ENCODE measurements at regions not wholly inside any gene's neighbourhood (a gene's known extent, or its start where the extent isn't known, plus 50 kb on each side); places are given as distances from the start of the nearest gene placed in this dataset.

- ChIA-PET CTCF (no interaction called here), POLR2A (ENCODE audit: low non-redundant PET) (no interaction called here)
- DNase-seq (ENCODE audit: low spot score), result no peak
- H3K4me3 ChIP-seq (ENCODE audit: low read depth, low read length, poor library complexity, severe bottlenecking), result no peak overlapping the region
- H3K27ac ChIP-seq (ENCODE audit: low read depth, low read length, poor library complexity, severe bottlenecking), result no peak overlapping the region
- H3K4me1 ChIP-seq (ENCODE audit: insufficient read depth, low read length, poor library complexity, severe bottlenecking), result no peaks in the 10 kb centered on the region
- BruUV-seq (replicated peaks), result no TSS peak
- no peaks in the 10 kb centered on the region for H3K36me3 ChIP-seq (ENCODE audit: insufficient read depth, low read length, poor library complexity, severe bottlenecking)
- TF ChIP-seq EZH2 (IDR thresholded peaks at IDR 0.05; ENCODE audit: borderline replicate concordance, low read depth, low read length, poor library complexity, severe bottlenecking) (no peak), CTCF (conservative IDR thresholded peaks at IDR 0.05; ENCODE audit: low read depth, low read length) (no peak)
- H3K9me3 ChIP-seq (ENCODE audit: low read depth, low read length, poor library complexity, severe bottlenecking), result no peaks in the 10 kb centered on the region
- intact Hi-C loops (cut with micrococcal nuclease; ENCODE audit: unreplicated experiment), result no loop called here
- H3K27me3 ChIP-seq (replicated peaks; ENCODE audit: insufficient read depth, low read depth, low read length, poor library complexity), result no peaks in the 10 kb centered on the region
Observed at GRCh38 chr2:107128381-107128780, 242.4 kb upstream of the ST6GAL2 start.

GRCh38 chr2:107132070-107132469 lies 246.1 kb upstream of the ST6GAL2 start:
- intact Hi-C loops (cut with micrococcal nuclease; ENCODE audit: unreplicated experiment), result no loop called here
- Histone ChIP-seq H3K36me3 (ENCODE audit: insufficient read depth, low read length, poor library complexity, severe bottlenecking) (no peaks in the 10 kb centered on the region), H3K4me1 (ENCODE audit: insufficient read depth, low read length, poor library complexity, severe bottlenecking) (no peaks in the 10 kb centered on the region), H3K4me3 (ENCODE audit: low read depth, low read length, poor library complexity, severe bottlenecking) (no peak overlapping the region), H3K9me3 (ENCODE audit: low read depth, low read length, poor library complexity, severe bottlenecking) (no peaks in the 10 kb centered on the region), H3K27me3 (replicated peaks; ENCODE audit: insufficient read depth, low read depth, low read length, poor library complexity) (no peaks in the 10 kb centered on the region), H3K27ac (ENCODE audit: low read depth, low read length, poor library complexity, severe bottlenecking) (no peak overlapping the region)
- BruUV-seq (replicated peaks), result no TSS peak
- no peak for DNase-seq (ENCODE audit: low spot score)
- ChIA-PET CTCF (no interaction called here), POLR2A (ENCODE audit: low non-redundant PET) (no interaction called here)
- TF ChIP-seq CTCF (conservative IDR thresholded peaks at IDR 0.05; ENCODE audit: low read depth, low read length) (no peak), EZH2 (IDR thresholded peaks at IDR 0.05; ENCODE audit: borderline replicate concordance, low read depth, low read length, poor library complexity, severe bottlenecking) (no peak)

GRCh38 chr2:107132746-107133145 lies 246.8 kb upstream of the ST6GAL2 start:
- Histone ChIP-seq H3K27me3 (replicated peaks; ENCODE audit: insufficient read depth, low read depth, low read length, poor library complexity) (no peaks in the 10 kb centered on the region), H3K36me3 (ENCODE audit: insufficient read depth, low read length, poor library complexity, severe bottlenecking) (no peaks in the 10 kb centered on the region), H3K9me3 (ENCODE audit: low read depth, low read length, poor library complexity, severe bottlenecking) (peaks cover 5% of the 10 kb centered on the region), H3K4me3 (ENCODE audit: low read depth, low read length, poor library complexity, severe bottlenecking) (no peak overlapping the region), H3K27ac (ENCODE audit: low read depth, low read length, poor library complexity, severe bottlenecking) (no peak overlapping the region), H3K4me1 (ENCODE audit: insufficient read depth, low read length, poor library complexity, severe bottlenecking) (no peaks in the 10 kb centered on the region)
- TF ChIP-seq EZH2 (IDR thresholded peaks at IDR 0.05; ENCODE audit: borderline replicate concordance, low read depth, low read length, poor library complexity, severe bottlenecking), result no peak
- no peak for TF ChIP-seq CTCF (conservative IDR thresholded peaks at IDR 0.05; ENCODE audit: low read depth, low read length)
- intact Hi-C loops (cut with micrococcal nuclease; ENCODE audit: unreplicated experiment), result no loop called here
- BruUV-seq (replicated peaks), result no TSS peak
- POLR2A ChIA-PET (ENCODE audit: low non-redundant PET), result no interaction called here
- CTCF ChIA-PET, result no interaction called here
- DNase-seq (ENCODE audit: low spot score), result no peak

Data from A673 (cell line).